ENCODE measurements at regions not wholly inside any gene's neighbourhood (a gene's known extent, or its start where the extent isn't known, plus 50 kb on each side); places are given as distances from the start of the nearest gene placed in this dataset.

GRCh38 chr14:86597279-86597678 is 1067.3 kb downstream of the FLRT2 start:
- H3K4me3 ChIP-seq (ENCODE audit: low read depth, poor library complexity, severe bottlenecking) = no peak overlapping the region
- no peak for DNase-seq (ENCODE audit: low spot score in 2 of 2)
- WGBS, 2 donors = 82 to 83% methylated on average over 4 of the region's 4 CpGs
- TF ChIP-seq CTCF (IDR thresholded peaks at IDR 0.05) (no peak), POLR2A (IDR thresholded peaks at IDR 0.05) (no peak)
- intact Hi-C loops (cut with DNase I; ENCODE audit: low total_unique reads) = no loop called here

- 93% methylated on average over 5 of the region's 5 CpGs for WGBS, 2 donors
- no peak for DNase-seq (ENCODE audit: low spot score in 2 of 2)
- no peak for TF ChIP-seq CTCF (IDR thresholded peaks at IDR 0.05)
- TF ChIP-seq POLR2A (IDR thresholded peaks at IDR 0.05) = no peak
- intact Hi-C loops (cut with DNase I; ENCODE audit: low total_unique reads) = no loop called here
- no peak overlapping the region for H3K4me3 ChIP-seq (ENCODE audit: low read depth, poor library complexity, severe bottlenecking)
These were observed 1066.1 kb downstream of the FLRT2 start for GRCh38 chr14:86596024-86596423.

- TF ChIP-seq CTCF (IDR thresholded peaks at IDR 0.05) (no peak), POLR2A (IDR thresholded peaks at IDR 0.05) (no peak)
- no peak for DNase-seq (ENCODE audit: low spot score in 2 of 2)
- 81% methylated on average over 1 of the region's 1 CpG for WGBS, 2 donors
- intact Hi-C loops (cut with DNase I; ENCODE audit: low total_unique reads) = no loop called here
- no peak overlapping the region for H3K4me3 ChIP-seq (ENCODE audit: low read depth, poor library complexity, severe bottlenecking)
These were observed 1045.2 kb downstream of the FLRT2 start for GRCh38 chr14:86575141-86575540.

- WGBS, 2 donors = 59 to 63% methylated on average over 1 of the region's 1 CpG
- DNase-seq (ENCODE audit: low spot score in 2 of 2) = no peak
- TF ChIP-seq POLR2A (IDR thresholded peaks at IDR 0.05) (no peak), CTCF (IDR thresholded peaks at IDR 0.05) (no peak)
- no peak overlapping the region for H3K4me3 ChIP-seq (ENCODE audit: low read depth, poor library complexity, severe bottlenecking)
- intact Hi-C loops (cut with DNase I; ENCODE audit: low total_unique reads) = no loop called here
These were observed 1044.8 kb downstream of the FLRT2 start for GRCh38 chr14:86574778-86575129.

GRCh38 chr14:86574051-86574777 is 1044.3 kb downstream of the FLRT2 start:
- H3K4me3 ChIP-seq (ENCODE audit: low read depth, poor library complexity, severe bottlenecking) = no peak overlapping the region
- WGBS, 2 donors = 69 to 76% methylated on average over 10 of the region's 10 CpGs
- no peak for DNase-seq (ENCODE audit: low spot score in 2 of 2)
- intact Hi-C loops (cut with DNase I; ENCODE audit: low total_unique reads) = no loop called here
- TF ChIP-seq POLR2A (IDR thresholded peaks at IDR 0.05) (no peak), CTCF (IDR thresholded peaks at IDR 0.05) (no peak)

- TF ChIP-seq POLR2A (IDR thresholded peaks at IDR 0.05) = no peak
- no peak for TF ChIP-seq CTCF (IDR thresholded peaks at IDR 0.05)
- intact Hi-C loops (cut with DNase I; ENCODE audit: low total_unique reads) = no loop called here
- no peak overlapping the region for H3K4me3 ChIP-seq (ENCODE audit: low read depth, poor library complexity, severe bottlenecking)
- DNase-seq (ENCODE audit: low spot score in 2 of 2) = no peak
These were observed 1040.4 kb downstream of the FLRT2 start for GRCh38 chr14:86570371-86570770.
